HCT116 (cell line): ENCODE measurements at regions not wholly inside any gene's neighbourhood (a gene's known extent, or its start where the extent isn't known, plus 50 kb on each side); places are given as distances from the start of the nearest gene placed in this dataset.

Source experiments
- ATAC-seq: fragments of 200-7000 bp; cut with Tn5 transposase; 2 replicates; pipeline ENCODE4 v1.9.1; 2020; ENCODE audit warnings: mild to moderate bottlenecking, moderate library complexity
- BruUV-seq: library from RNA; stranded (reverse); fragments of 400-500 nt; replicated peaks from 2 replicates; lab custom pipeline; 2021; lab: Mats Ljungman, UMichigan
- CTCF ChIA-PET: fragments of 300-600 bp; sonication (Branson Sonifier 250); formaldehyde crosslinking; loops from one replicate; lab custom pipeline; 2021; ENCODE audit warnings: antibody characterized with exemption; lab: Charles Lee
- POLR2A ChIA-PET: fragments of 300-600, 350-600 bp; sonication (Branson Sonifier 250); formaldehyde crosslinking; loops from one replicate; lab custom pipeline; 2021; ENCODE audit warnings: antibody characterized with exemption; lab: Charles Lee
- RAD21 ChIA-PET, 2 experiments: fragments of 300-600 bp; sonication (Branson Sonifier 250); formaldehyde crosslinking; loops; one replicate each; lab custom pipeline; 2023; ENCODE audit warnings: low total read pairs in 2 of 2; ENCODE audit not compliant: uncharacterized antibody in 2 of 2, unreplicated experiment in 2 of 2, low non-redundant PET in 1 of 2; lab: Charles Lee
- DNase-seq: peaks from one replicate; pipeline ENCODE4 v3.0.0-alpha.2; 2010; ENCODE audit warnings: low read depth, low spot score
- H2AFZ ChIP-seq: fragments of 200-600 bp; shearing (Covaris generic), sonication (generic); 2 replicates; pipeline ENCODE4 v1.6.1; 2017; ENCODE audit warnings: low read depth, mixed run types, mixed read lengths, antibody characterized with exemption, low read length; ENCODE audit not compliant: poor library complexity, severe bottlenecking
- H3K27ac ChIP-seq: 2 replicates; pipeline ENCODE4 v1.5.1; 2012; ENCODE audit warnings: low read depth, low read length
- H3K27me3 ChIP-seq: fragments of 200-600 bp; sonication (generic); 2 replicates; pipeline ENCODE4 v1.6.1; 2016; ENCODE audit warnings: mixed run types, low read length, mixed read lengths; ENCODE audit not compliant: insufficient read depth
- H3K36me3 ChIP-seq, 2 experiments: fragments of 200-500 bp in 1 of 2; fragments of 200-600 bp in 1 of 2; sonication (Bioruptor generic) in 1 of 2; sonication (generic) in 1 of 2; 2 replicates each; pipeline versions ENCODE4 v1.5.1 to v1.6.1; 2014 to 2016; ENCODE audit warnings: low read length in 2 of 2, inconsistent platforms in 1 of 2, mixed read lengths in 1 of 2, mixed run types in 1 of 2; ENCODE audit not compliant: insufficient read depth in 2 of 2, control insufficient read depth in 1 of 2
- H3K4me1 ChIP-seq, 2 experiments: fragments of 200-600 bp in 1 of 2; sonication (generic) in 1 of 2; 2 replicates each; pipeline versions ENCODE4 v1.5.1 to v1.6.1; 2012 to 2017; ENCODE audit warnings: low read length in 2 of 2, inconsistent platforms in 1 of 2, mild to moderate bottlenecking in 1 of 2, mixed read lengths in 1 of 2, mixed run types in 1 of 2, moderate library complexity in 1 of 2; ENCODE audit not compliant: insufficient read depth in 2 of 2, control insufficient read depth in 1 of 2
- H3K4me2 ChIP-seq: fragments of 200-600 bp; sonication (generic); 2 replicates; pipeline ENCODE4 v1.6.1; 2017; ENCODE audit warnings: mixed run types, low read length, mixed read lengths
- H3K4me3 ChIP-seq, 2 experiments: fragments of 200-600 bp in 1 of 2; sonication (generic) in 1 of 2; replicated peaks in 1 of 2; 2 replicates each; pipeline ENCODE4 v1.5.1; 2011 to 2016; ENCODE audit warnings: low read length in 2 of 2, control low read depth in 1 of 2, low read depth in 1 of 2, mild to moderate bottlenecking in 1 of 2, mixed read lengths in 1 of 2, mixed run types in 1 of 2
- H3K79me2 ChIP-seq: fragments of 200-600 bp; sonication (generic); 2 replicates; pipeline ENCODE4 v1.6.1; 2017; ENCODE audit warnings: mild to moderate bottlenecking, mixed run types, low read length, moderate library complexity, mixed read lengths; ENCODE audit not compliant: insufficient read depth
- H3K9ac ChIP-seq: fragments of 200-600 bp; sonication (generic); 2 replicates; pipeline ENCODE4 v1.6.1; 2016; ENCODE audit warnings: low read length, mixed read lengths
- H3K9me2 ChIP-seq: fragments of 200-600 bp; sonication (generic), shearing (Covaris generic); 2 replicates; pipeline ENCODE4 v1.6.1; 2017; ENCODE audit warnings: mixed run types, mild to moderate bottlenecking, moderate library complexity; ENCODE audit not compliant: insufficient read depth
- H3K9me3 ChIP-seq, 2 experiments: fragments of 200-500 bp in 1 of 2; fragments of 200-600 bp in 1 of 2; sonication (Bioruptor generic) in 1 of 2; sonication (generic) in 1 of 2; 2 replicates each; pipeline ENCODE4 v1.6.1; 2014 to 2017; ENCODE audit warnings: low read length in 2 of 2, mixed read lengths in 2 of 2, inconsistent platforms in 1 of 2, low read depth in 1 of 2, mild to moderate bottlenecking in 1 of 2, mixed run types in 1 of 2, moderate library complexity in 1 of 2; ENCODE audit not compliant: control insufficient read depth in 1 of 2, insufficient read depth in 1 of 2
- H4K20me1 ChIP-seq: fragments of 200-600 bp; sonication (generic), shearing (Covaris generic); 2 replicates; pipeline ENCODE4 v1.6.1; 2017; ENCODE audit warnings: mixed run types, mild to moderate bottlenecking, moderate library complexity; ENCODE audit not compliant: insufficient read depth
- ATF3 ChIP-seq: IDR thresholded peaks from 2 replicates; pipeline ENCODE4 v1.6.1; 2012
- CBX3 ChIP-seq: IDR thresholded peaks from 2 replicates; pipeline ENCODE4 v1.6.1; 2012; ENCODE audit warnings: low read depth
- CEBPB ChIP-seq: IDR thresholded peaks from 2 replicates; pipeline ENCODE4 v1.6.1; 2012; ENCODE audit warnings: low read depth
- EGR1 ChIP-seq: IDR thresholded peaks from 2 replicates; pipeline ENCODE4 v1.6.1; 2012; ENCODE audit warnings: low read depth
- ELF1 ChIP-seq: IDR thresholded peaks from 2 replicates; pipeline ENCODE4 v1.6.1; 2012; ENCODE audit warnings: low read depth, borderline replicate concordance
- EZH2 ChIP-seq: fragments of 200-600 bp; sonication (generic); IDR thresholded peaks from 2 replicates; pipeline ENCODE4 v1.6.1; 2017; ENCODE audit warnings: antibody characterized with exemption, mixed run types
- EZH2phosphoT487 ChIP-seq: fragments of 200-600 bp; IDR thresholded peaks from 2 replicates; pipeline ENCODE4 v1.6.1; 2018; ENCODE audit warnings: antibody characterized with exemption, borderline replicate concordance
- FOSL1 ChIP-seq: IDR thresholded peaks from 2 replicates; pipeline ENCODE4 v1.6.1; 2012; ENCODE audit warnings: low read depth
- JUND ChIP-seq: IDR thresholded peaks from 2 replicates; pipeline ENCODE4 v1.6.1; 2012
- POLR2AphosphoS5 ChIP-seq: IDR thresholded peaks from 2 replicates; pipeline ENCODE4 v1.6.1; 2011; ENCODE audit warnings: mild to moderate bottlenecking, low read depth, low read length, moderate library complexity
- SIN3A ChIP-seq: IDR thresholded peaks from 2 replicates; pipeline ENCODE4 v1.6.1; 2012; ENCODE audit warnings: low read depth
- SP1 ChIP-seq: IDR thresholded peaks from 2 replicates; pipeline ENCODE4 v1.6.1; 2012; ENCODE audit warnings: low read depth
- SRF ChIP-seq: IDR thresholded peaks from 2 replicates; pipeline ENCODE4 v1.6.1; 2012; ENCODE audit warnings: low read depth
- intact Hi-C: fragments of 100-400 bp; cut with micrococcal nuclease; formaldehyde crosslinking; loops from 2 replicates; pipeline ENCODE4 v1.10.0; 2022
- TF ChIP-seq, protein P1 (sequence below): IDR thresholded peaks from 2 replicates; pipeline ENCODE4 v1.6.1; 2011; ENCODE audit warnings: mild to moderate bottlenecking, low read length, moderate library complexity; ENCODE audit not compliant: insufficient replicate concordance; ENCODE audit errors: extremely low read depth
- TF ChIP-seq, protein P2 (sequence below): IDR thresholded peaks from 2 replicates; pipeline ENCODE4 v1.6.1; 2012

DNA sequence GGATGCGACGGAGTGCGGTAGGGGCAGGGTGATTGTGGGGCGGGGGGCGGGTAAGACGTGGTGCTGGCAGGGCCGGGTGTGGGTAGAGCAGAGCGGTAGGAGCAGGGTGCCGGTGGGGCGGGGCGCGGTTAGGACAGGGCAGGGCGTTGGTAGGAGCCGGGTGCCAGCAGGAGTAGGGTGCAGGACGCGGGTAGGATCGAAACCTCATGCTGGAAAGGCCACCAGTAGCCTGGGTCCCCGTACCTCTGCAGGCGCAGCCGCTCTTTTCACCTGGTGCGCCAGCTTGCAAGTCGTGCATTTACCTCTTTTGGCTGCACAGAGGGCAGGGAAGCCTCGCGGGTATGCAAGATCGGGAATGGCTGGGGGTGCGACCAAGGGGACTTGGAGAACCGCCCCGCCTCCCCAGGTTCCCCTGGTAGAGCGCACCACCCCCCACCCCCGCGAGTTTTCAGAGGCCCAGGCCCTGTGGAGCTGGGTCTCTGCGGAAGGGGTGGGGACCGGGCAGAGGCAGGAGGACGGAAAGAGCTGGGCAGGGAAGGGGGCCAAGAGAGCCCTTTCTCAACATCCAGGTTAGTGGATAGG lies 104.8 kb upstream of the SIMC1 start:
- Histone ChIP-seq H2AFZ (no peak overlapping the region), H3K9me2 (no peaks in the 10 kb centered on the region), H3K4me3 (no peak overlapping the region), H3K9me3 (no peaks in the 10 kb centered on the region), H3K36me3 (no peaks in the 10 kb centered on the region), H3K9ac (no peak overlapping the region), H3K79me2 (no peaks in the 10 kb centered on the region), H4K20me1 (no peaks in the 10 kb centered on the region), H3K27ac (no peak overlapping the region), H3K27me3 (no peaks in the 10 kb centered on the region), H3K4me2 (no peak overlapping the region), H3K4me1 (no peaks in the 10 kb centered on the region)
- intact Hi-C loops = no loop called here
- DNase-seq = no peak
- ChIA-PET CTCF (no interaction called here), POLR2A (no interaction called here), RAD21 (no interaction called here)
- TF ChIP-seq, protein P1, sequence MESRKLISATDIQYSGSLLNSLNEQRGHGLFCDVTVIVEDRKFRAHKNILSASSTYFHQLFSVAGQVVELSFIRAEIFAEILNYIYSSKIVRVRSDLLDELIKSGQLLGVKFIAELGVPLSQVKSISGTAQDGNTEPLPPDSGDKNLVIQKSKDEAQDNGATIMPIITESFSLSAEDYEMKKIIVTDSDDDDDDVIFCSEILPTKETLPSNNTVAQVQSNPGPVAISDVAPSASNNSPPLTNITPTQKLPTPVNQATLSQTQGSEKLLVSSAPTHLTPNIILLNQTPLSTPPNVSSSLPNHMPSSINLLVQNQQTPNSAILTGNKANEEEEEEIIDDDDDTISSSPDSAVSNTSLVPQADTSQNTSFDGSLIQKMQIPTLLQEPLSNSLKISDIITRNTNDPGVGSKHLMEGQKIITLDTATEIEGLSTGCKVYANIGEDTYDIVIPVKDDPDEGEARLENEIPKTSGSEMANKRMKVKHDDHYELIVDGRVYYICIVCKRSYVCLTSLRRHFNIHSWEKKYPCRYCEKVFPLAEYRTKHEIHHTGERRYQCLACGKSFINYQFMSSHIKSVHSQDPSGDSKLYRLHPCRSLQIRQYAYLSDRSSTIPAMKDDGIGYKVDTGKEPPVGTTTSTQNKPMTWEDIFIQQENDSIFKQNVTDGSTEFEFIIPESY = no peak
- TF ChIP-seq SRF (no peak), CBX3 (no peak), SP1 (no peak), ATF3 (no peak), ELF1 (no peak), JUND (no peak), POLR2AphosphoS5 (no peak), FOSL1 (no peak), SIN3A (no peak), EGR1 (no peak), CEBPB (no peak), EZH2 (no peak), EZH2phosphoT487 (no peak)
- TF ChIP-seq, protein P2, sequence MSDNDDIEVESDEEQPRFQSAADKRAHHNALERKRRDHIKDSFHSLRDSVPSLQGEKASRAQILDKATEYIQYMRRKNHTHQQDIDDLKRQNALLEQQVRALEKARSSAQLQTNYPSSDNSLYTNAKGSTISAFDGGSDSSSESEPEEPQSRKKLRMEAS = no peak
- ATAC-seq = no peak
- BruUV-seq = no TSS peak
